GM21390 (cell line): ENCODE measurements at regions not wholly inside any gene's neighbourhood (a gene's known extent, or its start where the extent isn't known, plus 50 kb on each side); places are given as distances from the start of the nearest gene placed in this dataset.

Source experiments
- ATAC-seq: cut with Tn5 transposase; IDR thresholded peaks from one replicate; pipeline ENCODE4 v1.9.1; 2021; ENCODE audit not compliant: unreplicated experiment

DNA sequence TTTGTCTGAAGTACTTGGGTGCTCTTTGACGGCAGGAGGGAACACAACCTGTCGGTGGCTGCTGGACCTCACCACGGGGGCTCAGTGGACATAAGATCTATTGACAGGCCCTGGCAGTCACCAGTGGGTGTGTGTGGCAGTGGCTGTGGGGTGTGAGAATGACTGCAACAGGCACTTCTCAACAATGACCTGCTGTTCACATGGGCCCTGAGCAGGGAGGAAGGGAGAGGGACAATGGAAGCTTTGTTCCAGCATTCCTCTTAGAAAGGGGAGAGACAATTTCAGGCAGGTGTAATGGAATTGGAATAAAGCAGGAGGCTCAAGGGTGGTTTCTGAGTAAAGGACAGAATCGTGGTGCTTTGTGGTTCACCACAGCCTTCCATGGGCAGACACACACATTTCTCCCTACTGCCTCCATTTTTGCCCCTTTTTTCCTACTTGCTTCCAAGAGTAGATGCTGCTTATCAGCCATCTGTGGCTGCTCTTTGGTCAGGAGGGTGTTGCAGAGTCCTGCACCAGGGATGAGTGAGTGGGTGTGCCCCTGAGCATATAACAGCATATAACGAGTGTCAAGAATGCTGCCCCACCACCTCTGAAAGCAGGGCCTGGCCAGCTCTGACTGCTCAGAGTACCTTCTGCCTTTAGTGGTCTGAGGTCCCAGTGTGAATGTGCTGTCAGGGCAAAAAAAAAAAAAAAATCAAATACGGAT is 267.7 kb downstream of the RASSF9 start:
- ATAC-seq: no peak

DNA sequence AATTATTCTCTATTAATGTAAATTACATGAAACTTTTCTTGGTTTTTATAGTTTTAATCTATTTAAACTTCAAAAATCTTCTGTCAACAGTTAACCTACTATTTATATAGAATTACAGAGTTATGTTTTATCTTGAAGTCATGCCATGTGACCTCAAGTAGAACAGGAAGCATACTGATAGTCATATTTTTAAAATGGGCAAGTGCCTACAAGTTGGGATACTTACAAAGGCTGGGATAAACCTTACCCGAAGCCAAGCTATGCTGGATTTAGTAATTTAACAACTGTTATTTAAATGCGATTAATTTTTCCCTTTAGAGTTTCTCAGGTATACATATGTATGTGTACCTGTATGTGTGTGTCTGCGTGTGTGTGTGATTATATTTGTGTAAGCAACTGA is 266.9 kb downstream of the RASSF9 start:
- no peak for ATAC-seq

DNA sequence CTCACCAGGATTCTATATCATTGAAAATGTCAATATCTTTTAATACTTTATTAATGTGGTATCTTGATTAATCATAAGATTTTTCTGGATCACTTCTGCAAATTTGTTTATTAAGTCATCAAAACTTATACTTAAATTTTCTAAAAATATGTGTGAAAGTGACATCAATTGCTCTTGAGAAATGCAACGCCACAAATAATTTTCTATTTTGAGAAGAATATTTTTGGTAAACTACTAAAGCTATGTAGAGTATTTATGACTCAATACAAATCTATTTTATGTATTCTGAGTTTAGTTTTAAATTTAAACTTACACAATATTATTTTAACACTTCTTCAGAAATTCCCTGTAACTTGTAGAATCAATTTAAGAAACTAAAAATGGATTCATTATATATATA is 263.3 kb downstream of the RASSF9 start:
- ATAC-seq: no peak

DNA sequence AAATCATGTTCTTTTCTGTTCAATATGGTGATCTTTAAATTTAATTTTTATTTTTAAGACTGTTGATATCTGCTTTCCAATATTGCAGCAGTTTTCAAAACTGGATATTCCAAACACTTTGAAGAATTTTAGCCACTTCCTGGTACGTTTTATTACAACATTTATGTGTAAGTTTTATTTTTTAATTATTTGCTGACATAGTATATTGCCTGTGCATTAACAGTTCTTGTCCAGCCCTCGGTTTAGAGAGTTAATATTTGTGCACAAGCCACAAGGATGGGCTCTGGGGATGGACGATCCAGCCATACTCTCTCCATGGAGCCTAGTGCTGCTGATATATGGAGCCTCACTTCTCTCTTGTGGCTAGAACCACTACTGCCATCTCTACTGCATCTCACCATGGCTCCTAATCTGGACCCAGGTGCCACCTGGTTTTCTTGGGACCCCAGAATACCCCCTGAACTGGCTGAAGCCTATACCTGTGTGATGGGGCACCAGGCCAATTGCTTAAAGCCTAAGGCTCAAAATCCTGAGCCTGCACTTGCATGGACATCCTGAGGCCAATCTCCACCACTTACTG is 262.5 kb downstream of the RASSF9 start:
- ATAC-seq: no peak

DNA sequence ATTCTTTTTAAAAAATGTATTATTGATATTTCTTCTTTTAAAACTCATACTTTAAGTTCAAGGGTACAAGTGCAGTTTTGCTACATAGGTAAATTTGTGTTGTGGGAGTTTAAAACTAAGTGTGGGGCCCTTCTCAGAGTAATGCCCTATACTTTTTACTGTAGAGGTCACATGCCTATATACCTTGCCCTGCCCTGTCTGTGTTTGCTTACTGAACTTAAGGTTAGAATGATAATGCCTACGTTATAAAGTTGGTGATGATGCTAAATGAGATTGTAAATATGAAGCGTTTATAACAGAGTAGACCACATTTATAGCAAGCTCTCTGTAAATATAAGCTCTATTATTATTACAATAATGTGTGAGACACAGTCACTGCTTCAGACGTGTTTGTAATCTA is 261.9 kb downstream of the RASSF9 start:
- no peak for ATAC-seq

DNA sequence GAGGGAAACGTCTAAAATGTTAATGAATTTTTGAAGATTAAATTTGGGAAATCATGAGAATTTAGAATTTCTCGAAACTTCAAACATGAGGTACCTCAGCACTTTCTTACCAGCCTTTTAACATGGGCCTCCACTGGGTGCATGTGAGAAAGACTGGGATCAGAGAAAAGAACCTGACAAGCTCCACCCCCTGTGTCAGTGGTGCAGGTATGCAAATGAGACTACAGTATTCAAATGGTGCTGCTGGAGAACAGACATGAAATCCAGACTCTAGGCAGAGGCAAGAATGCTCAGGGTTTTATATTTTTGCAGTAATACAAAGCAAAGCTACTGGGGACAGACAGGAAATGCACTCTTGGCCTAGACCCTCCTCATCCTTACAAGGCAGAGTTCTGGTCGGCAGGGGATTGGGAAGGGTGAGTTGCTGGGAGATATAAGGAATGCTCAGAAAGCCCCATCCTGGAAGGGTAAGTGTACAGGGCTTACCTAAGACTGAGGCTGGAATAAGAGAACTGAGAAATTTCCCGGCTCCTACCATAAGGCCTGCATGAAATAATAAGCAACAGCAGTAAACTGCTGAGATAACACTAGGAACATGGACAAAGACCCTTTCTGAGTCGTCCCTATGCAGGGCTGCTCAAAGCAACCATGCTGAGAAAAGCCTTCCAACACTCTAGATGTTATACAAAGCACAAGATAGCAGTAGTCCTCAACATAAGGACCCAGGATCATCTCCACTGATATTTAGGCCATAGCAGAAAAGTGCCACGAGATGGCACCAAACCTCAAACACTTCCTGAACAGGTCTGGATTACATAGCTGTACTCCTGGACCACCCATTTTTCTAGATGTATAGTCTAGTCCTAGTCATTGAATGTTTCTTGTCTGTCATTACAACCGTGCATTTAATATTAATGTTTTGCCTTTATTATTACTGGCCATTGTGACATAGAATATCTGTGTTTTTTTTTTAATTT is 260.8 kb downstream of the RASSF9 start:
- ATAC-seq: peak; percentile 98

DNA sequence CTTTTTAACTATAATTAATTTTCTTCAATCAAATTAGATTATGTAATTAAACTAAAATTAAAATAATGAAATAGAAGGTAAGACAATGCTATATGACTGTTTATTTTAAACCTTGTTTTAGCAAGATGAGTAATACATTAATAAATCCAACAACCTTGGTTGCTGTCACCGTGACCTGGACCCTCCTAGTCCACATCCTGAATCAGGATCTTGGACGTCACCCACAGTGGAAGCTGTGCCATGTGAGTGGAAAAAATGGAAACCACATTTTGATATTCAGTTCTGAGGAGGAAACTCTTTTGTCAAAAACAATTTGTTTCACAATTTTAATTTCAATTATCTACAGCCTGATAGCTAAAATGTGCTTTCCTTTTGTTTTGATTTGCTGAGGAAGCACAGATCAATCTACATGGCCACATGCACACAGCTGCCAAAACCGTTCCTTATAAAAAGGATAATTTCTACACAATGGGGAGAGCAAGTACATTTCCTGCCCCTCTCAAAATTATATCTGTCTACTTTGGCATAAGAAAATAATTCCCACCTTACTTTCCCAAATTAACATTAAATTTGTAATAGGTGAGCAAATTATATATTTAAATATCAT is 255.5 kb downstream of the RASSF9 start:
- no peak for ATAC-seq

DNA sequence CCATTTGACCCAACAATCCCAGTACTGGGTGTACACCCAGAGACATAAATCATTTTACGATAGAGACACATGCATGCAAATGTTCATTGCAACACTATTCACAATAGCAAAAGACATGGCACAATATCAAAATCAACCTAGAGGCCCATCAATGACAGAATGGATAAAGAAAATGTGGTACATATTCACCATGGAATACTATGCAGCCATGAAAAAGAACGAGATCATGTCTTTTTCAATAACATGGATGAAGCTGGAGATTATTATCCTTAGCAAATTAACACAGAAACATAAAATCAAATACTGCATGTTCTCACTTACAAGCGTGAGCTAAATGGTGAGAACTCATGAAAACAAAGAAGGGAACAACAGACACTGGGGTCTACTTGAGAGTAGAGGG is 249.1 kb downstream of the RASSF9 start:
- ATAC-seq: no peak

DNA sequence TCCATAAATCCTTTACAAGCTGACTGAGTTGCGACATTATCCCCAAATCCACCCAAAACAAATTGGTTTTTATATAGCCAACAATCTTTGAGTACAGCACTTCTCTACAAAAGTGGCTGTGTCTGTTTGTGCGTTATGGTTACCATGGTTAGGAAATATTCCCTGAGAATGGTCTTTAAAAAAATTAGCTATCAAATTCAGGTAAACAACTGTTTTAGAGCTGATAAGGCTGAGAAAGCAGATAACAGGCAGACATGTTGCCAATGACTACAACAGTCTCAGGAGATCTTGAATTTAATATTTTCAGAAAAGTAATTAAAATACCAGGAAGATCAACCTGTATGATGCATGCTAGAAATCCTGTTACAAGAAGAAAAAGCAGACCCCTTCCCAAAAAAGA is 248.0 kb downstream of the RASSF9 start:
- no peak for ATAC-seq

DNA sequence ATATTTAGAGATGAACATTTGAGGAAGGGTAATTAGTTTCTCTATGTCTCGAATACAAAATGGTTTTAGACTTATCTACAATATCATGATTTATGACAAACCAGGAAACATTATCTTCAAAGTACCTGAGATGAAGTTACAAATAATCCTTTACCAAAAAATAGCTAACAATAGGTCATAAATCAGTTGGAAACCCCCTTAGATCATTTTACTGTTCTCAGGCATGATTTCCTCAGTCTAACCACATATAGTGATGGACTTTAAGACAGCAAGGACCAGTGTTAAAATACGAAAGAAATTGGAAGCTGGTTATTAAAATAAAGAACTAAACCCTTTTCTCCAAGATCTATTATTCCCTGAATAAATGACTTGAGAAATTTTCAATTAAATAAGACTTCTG is 235.4 kb downstream of the RASSF9 start:
- ATAC-seq: no peak

DNA sequence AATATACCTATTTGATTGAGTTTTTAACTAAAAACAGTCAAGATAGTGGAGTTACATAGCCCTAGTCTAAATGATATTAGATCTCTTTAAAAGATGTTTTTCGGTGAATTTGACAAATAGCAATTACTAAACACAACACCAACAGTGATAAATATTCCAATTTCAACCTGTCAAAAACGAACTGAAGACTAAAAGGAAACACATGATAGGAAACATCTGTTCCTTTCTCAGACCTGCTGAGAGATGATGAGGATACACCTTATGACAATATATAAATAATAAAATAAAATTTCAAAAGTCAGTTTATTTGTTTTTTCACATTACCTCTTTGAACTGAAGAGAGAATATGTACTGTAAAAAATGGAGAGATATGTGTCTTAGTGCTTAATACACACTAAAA is 232.7 kb downstream of the RASSF9 start:
- ATAC-seq: no peak

DNA sequence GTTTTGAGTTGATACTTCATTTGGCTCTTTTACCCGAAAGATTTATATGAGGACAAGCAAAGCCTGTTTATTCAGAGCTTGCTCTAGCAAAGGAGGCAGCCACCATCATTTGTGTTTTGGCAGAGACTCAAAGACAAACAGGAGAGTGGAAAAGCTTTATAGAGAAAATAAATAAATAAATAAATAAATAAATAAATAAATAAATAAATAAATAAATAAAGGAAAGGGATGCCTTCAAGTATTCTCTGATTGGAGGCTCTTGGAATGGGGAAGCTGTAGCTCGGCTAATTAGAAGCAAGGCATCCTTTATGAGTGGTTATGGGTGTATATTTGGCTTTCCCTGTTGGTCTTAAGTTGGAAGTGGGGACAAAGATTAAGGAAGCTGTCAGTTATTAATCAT is 229.8 kb downstream of the RASSF9 start:
- no peak for ATAC-seq

DNA sequence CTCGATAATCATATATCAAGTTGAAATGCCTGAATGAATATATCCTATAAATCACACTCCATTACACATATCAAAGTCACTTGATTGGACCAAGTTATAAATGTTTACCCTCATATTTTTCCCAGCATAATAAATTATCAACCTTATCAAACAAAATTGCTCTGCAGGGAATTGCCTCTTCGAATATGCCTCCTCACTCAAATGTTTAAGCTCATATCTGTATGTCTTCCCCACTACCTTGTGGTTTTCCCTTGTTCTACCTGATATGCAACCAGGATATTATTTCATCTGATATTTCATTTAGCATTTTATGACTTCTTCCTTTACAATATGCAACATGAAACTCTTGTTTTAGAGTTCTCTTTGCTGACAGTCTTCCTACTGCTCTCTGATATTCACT is 226.4 kb downstream of the RASSF9 start:
- no peak for ATAC-seq

DNA sequence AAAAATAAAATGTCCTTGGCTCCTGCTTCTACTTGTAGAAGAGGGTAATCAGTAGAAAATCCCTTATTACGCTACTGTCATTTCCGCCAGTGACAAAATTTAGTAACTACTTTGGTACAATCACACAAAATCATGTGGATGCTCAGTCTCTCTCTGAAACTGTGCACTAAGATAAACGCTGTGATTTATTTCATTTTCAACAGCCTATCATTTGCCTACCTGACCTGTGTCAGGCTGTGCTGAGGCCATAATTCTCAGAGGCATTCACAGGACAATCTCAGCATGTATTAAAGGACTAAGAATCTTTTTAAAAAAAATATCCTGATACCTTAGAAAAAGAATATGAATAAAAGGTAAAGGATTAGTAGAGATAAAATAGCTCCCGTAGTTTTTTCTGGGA is 226.0 kb downstream of the RASSF9 start:
- no peak for ATAC-seq

DNA sequence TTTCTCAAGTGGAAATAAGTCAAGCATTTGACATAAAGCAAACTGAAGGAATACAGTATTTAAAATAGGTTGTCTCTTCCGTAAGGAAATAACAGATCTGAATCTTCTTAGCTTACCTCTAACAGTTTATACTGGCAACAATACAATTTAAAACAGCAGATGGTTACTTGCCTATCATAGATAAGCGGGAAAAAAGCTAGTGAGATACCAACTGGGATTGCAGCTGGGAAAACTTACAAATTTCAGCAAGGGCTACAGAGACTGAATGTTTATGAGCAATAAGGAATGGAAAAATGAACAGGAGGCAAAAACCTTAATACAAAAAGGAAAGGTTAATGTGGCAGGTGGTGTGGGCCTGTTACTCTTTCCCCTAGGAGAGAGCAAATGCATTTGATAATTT is 220.0 kb downstream of the RASSF9 start:
- ATAC-seq: no peak

DNA sequence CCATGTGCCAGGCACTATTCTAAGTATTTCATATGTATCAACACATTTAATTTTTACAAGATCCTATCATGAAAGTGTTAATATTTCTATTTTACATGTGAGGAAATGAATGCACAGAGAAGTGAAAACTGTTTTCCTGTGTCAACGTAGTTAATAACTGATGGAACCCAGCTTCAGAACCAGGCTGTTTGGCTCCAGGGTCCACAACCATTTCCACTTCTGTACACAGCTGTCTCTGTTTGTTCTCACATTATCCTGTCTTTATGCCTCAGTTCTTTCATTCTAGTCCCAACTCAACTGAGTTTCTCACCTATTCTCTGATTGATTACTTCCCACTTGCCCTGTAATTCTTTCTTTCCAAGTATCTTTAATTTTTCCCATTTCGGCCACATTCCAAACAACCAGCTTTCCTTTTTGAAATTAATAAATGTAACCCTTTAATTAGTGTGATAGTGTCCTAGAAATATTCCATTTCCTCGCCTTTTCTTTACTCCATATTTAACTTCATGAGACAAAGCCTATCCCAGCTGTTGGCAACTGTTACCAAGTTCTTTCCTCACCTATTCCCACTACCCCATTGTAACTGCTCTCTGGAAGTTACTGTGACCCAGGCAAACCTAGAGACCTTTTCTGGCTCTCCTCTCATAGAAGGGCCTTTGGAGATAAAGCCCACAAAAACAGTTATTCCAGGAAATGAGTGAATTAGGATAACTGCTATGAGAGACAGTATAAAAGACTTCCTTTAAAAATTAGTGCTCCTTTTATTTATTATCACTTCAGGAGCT is 218.7 kb downstream of the RASSF9 start:
- no peak for ATAC-seq

DNA sequence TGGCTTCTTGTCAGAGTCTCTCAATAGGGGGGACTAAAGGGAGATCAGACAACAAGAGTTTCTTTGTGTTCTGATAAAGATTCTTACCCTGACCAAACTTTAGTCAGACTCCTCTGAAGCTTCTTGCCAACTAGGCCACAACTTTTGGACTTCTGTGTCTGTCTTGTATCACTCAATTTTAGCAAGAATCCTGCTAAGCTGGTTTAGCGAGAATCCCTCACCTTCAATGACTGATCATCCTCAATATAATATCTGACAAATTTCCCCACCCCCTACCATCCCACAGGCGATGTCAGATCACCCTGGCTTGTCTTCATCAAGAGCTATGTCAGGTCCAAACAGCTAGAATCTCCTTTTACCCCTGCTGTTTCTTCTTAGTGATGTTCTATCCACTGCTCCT is 215.2 kb downstream of the RASSF9 start:
- no peak for ATAC-seq

DNA sequence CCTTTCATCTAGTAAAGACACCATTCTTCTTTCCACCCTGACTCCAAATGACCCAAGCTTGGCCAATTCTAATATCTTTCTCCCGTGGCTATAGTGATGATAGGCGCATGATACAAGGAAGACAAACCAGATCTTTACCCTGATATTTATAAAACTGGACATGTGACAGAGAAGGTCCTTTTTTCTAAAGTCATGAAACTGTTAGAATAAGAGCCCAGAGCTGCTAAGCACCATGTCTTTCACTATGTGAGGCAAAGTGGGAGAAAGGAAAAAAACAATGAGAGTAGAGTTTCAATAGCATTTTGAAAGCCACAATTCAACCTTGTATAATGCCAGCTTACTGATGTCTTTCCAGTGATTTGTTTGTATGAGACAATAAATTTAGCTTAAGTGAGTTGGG is 212.4 kb downstream of the RASSF9 start:
- no peak for ATAC-seq

DNA sequence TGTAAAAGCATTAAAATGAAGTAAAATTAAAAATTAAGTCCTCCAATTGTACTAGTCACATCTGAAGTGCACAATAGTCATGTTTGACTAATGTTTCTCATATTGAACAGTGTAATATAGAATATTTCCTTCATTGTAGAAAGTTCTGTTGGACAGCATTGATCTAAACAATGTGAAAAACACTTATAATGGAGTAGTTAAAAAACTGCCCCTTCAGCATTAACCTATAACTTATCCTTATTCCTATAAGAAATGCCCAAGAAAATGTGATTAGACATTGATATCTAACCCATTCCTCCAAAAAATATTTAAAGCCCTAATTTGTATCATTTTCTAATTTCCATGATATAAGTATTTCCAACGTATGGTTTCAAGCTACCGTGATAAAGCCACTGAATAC is 210.7 kb downstream of the RASSF9 start:
- no peak for ATAC-seq

DNA sequence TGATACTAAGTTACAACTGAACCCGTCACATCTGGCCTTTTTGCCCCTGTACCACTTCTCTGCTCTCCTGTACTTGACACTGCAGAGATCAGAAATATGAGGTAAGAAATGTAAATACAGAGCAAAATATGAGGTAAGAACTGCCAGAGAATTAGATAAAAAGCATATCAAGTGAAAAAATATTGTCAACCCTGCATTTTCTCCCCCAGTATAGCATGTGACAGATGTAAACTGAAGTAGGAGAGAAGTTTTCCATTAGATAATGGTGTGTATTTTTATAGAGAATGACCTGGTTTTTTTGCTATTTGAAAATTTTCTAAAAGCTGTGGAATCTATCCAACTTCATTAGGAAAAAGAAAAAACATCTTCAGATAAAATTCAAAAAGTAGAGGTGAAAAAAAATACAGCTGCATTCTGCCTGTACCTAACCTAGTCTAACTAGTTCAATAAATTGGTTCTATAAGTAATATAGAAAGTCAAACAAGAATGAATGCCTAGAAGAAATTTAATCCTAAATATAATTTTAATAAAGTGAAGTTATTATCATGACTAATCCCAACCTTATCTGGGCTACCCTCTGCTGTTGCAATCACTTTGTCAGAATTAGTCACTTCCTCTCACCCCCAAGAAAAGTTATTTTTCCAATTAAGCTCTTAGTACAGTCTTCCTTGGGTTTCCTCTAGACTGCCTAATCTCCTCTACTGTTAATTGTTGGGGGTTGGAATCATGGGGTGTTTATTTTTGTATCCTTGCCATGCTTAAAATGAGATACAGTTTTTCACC is 210.0 kb downstream of the RASSF9 start:
- ATAC-seq: no peak
